Eye (tissue), 1 donor: ENCODE measurements at regions not wholly inside any gene's neighbourhood (a gene's known extent, or its start where the extent isn't known, plus 50 kb on each side); places are given as distances from the start of the nearest gene placed in this dataset.
"Not testable (repeated sequence)": the region's sequence is repeated elsewhere in the genome, so short reads cannot be mapped to it uniquely, and the experiment has no call there.

Source experiments
- DNase-seq: peaks from one replicate; pipeline ENCODE4 v3.0.0-alpha.2; 2015

GRCh38 chr15:22684786-22685185 lies 101.7 kb upstream of the NIPA1 start:
- DNase-seq = not testable (repeated sequence)

- DNase-seq = not testable (repeated sequence)
Measured at GRCh38 chr15:22699881-22700280, 86.6 kb upstream of the NIPA1 start.

GRCh38 chr15:22710831-22711341 lies 75.6 kb upstream of the NIPA1 start:
- DNase-seq = not testable (repeated sequence)

- not testable (repeated sequence) for DNase-seq
Measured at GRCh38 chr15:22713933-22714332, 72.5 kb upstream of the NIPA1 start.

- DNase-seq = peak; percentile 17
Measured at GRCh38 chr15:22714358-22715132, 71.9 kb upstream of the NIPA1 start.

- DNase-seq = not testable (repeated sequence)
Measured at GRCh38 chr15:22715133-22715845, 71.2 kb upstream of the NIPA1 start.

- not testable (repeated sequence) for DNase-seq
Measured at GRCh38 chr15:22719980-22720379, 66.5 kb upstream of the NIPA1 start.

- DNase-seq = not testable (repeated sequence)
Measured at GRCh38 chr15:22726104-22726503, 60.3 kb upstream of the NIPA1 start.

GRCh38 chr15:22735067-22735466 lies 51.4 kb upstream of the NIPA1 start:
- not testable (repeated sequence) for DNase-seq

- DNase-seq = no peak
Measured at GRCh38 chr15:22735781-22736180, 50.7 kb upstream of the NIPA1 start.

- not testable (repeated sequence) for DNase-seq
Measured at GRCh38 chr15:22736200-22736599, 50.2 kb upstream of the NIPA1 start.
